H9 (cell line): ENCODE measurements at regions not wholly inside any gene's neighbourhood (a gene's known extent, or its start where the extent isn't known, plus 50 kb on each side); places are given as distances from the start of the nearest gene placed in this dataset.

Source experiments
- DNase-seq: peaks from one replicate; pipeline ENCODE4 v3.0.0-alpha.2; 2017
- H2AFZ ChIP-seq: one replicate; pipeline ENCODE4 v1.6.1; 2013; ENCODE audit warnings: mild to moderate bottlenecking, low read length, control low read depth, moderate library complexity
- H2AK5ac ChIP-seq: 2 replicates; pipeline ENCODE4 v1.6.1; 2013; ENCODE audit warnings: low read length, control low read depth, mixed read lengths; ENCODE audit not compliant: insufficient read length
- H2BK120ac ChIP-seq: one replicate; pipeline ENCODE4 v1.6.1; 2013; ENCODE audit warnings: low read depth, mild to moderate bottlenecking, low read length, control low read depth, inconsistent platforms; ENCODE audit not compliant: poor library complexity, severe bottlenecking
- H2BK12ac ChIP-seq: 2 replicates; pipeline ENCODE4 v1.6.1; 2013; ENCODE audit warnings: low read length, control low read depth, mixed read lengths, low read depth; ENCODE audit not compliant: insufficient read length
- H2BK15ac ChIP-seq: 2 replicates; pipeline ENCODE4 v1.6.1; 2013; ENCODE audit warnings: low read depth, low read length, control low read depth
- H2BK20ac ChIP-seq: one replicate; pipeline ENCODE4 v1.6.1; 2013; ENCODE audit warnings: low read depth, mild to moderate bottlenecking, low read length, control low read depth, inconsistent platforms; ENCODE audit not compliant: poor library complexity, severe bottlenecking
- H2BK5ac ChIP-seq: 2 replicates; pipeline ENCODE4 v1.6.1; 2013; ENCODE audit warnings: low read length, control low read depth, mixed read lengths; ENCODE audit not compliant: insufficient read length
- H3K14ac ChIP-seq: 2 replicates; pipeline ENCODE4 v1.6.1; 2013; ENCODE audit warnings: low read length, control low read depth; ENCODE audit not compliant: insufficient read depth
- H3K18ac ChIP-seq: 2 replicates; pipeline ENCODE4 v1.6.1; 2013; ENCODE audit warnings: low read depth, mild to moderate bottlenecking, mixed read lengths, low read length, control low read depth; ENCODE audit not compliant: insufficient read length
- H3K23ac ChIP-seq: 2 replicates; pipeline ENCODE4 v1.6.1; 2013; ENCODE audit warnings: low read length, control low read depth, mixed read lengths, low read depth; ENCODE audit not compliant: insufficient read length
- H3K23me2 ChIP-seq: 2 replicates; pipeline ENCODE4 v1.6.1; 2013; ENCODE audit warnings: low read depth, mild to moderate bottlenecking, mixed read lengths, low read length, control low read depth; ENCODE audit not compliant: insufficient read length, poor library complexity, severe bottlenecking
- H3K27ac ChIP-seq: 2 replicates; pipeline ENCODE4 v1.5.1; 2013; ENCODE audit warnings: low read length, control low read depth, mixed read lengths, low read depth; ENCODE audit not compliant: insufficient read length
- H3K27me3 ChIP-seq: 2 replicates; pipeline ENCODE4 v1.6.1; 2013; ENCODE audit warnings: low read length, control low read depth, inconsistent platforms; ENCODE audit not compliant: insufficient read depth
- H3K4ac ChIP-seq: 2 replicates; pipeline ENCODE4 v1.6.1; 2013; ENCODE audit warnings: low read depth, mild to moderate bottlenecking, control low read depth, inconsistent platforms, low read length, moderate library complexity
- H3K4me1 ChIP-seq: 2 replicates; pipeline ENCODE4 v1.6.1; 2013; ENCODE audit warnings: low read length, control low read depth, inconsistent platforms; ENCODE audit not compliant: insufficient read depth
- H3K4me2 ChIP-seq: 2 replicates; pipeline ENCODE4 v1.6.1; 2013; ENCODE audit warnings: low read length, control low read depth, mixed read lengths; ENCODE audit not compliant: insufficient read length, insufficient read depth
- H3K56ac ChIP-seq: 2 replicates; pipeline ENCODE4 v1.6.1; 2013; ENCODE audit warnings: low read depth, mild to moderate bottlenecking, mixed read lengths, low read length, control low read depth; ENCODE audit not compliant: insufficient read length
- H3K79me1 ChIP-seq: 2 replicates; pipeline ENCODE4 v1.6.1; 2013; ENCODE audit warnings: low read depth, mild to moderate bottlenecking, moderate library complexity, low read length, control low read depth, inconsistent platforms; ENCODE audit not compliant: insufficient read depth, poor library complexity, severe bottlenecking
- H3K79me2 ChIP-seq: 2 replicates; pipeline ENCODE4 v1.6.1; 2013; ENCODE audit warnings: low read length, control low read depth, inconsistent platforms; ENCODE audit not compliant: insufficient read depth
- H3K9ac ChIP-seq: 2 replicates; pipeline ENCODE4 v1.6.1; 2013; ENCODE audit warnings: low read length, control low read depth, mixed read lengths; ENCODE audit not compliant: insufficient read length; ENCODE audit errors: extremely low read depth
- H3K9me3 ChIP-seq: one replicate; pipeline ENCODE4 v1.6.1; 2013; ENCODE audit warnings: low read depth, low read length, inconsistent platforms; ENCODE audit not compliant: control insufficient read depth
- H3T11ph ChIP-seq: one replicate; pipeline ENCODE4 v1.6.1; 2013; ENCODE audit warnings: mild to moderate bottlenecking, low read length, control low read depth, inconsistent platforms
- H4K20me1 ChIP-seq: one replicate; pipeline ENCODE4 v1.6.1; 2013; ENCODE audit not compliant: control insufficient read depth, insufficient read length, insufficient read depth
- H4K5ac ChIP-seq: 2 replicates; pipeline ENCODE4 v1.6.1; 2013; ENCODE audit warnings: low read depth, mild to moderate bottlenecking, mixed read lengths, low read length, control low read depth; ENCODE audit not compliant: insufficient read length
- H4K8ac ChIP-seq: replicated peaks from 2 replicates; pipeline ENCODE4 v1.6.1; 2013; ENCODE audit warnings: low read length, control low read depth, mixed read lengths, low read depth; ENCODE audit not compliant: insufficient read length
- H4K91ac ChIP-seq: 2 replicates; pipeline ENCODE4 v1.6.1; 2013; ENCODE audit warnings: low read depth, mild to moderate bottlenecking, moderate library complexity, mixed read lengths, low read length, control low read depth; ENCODE audit not compliant: insufficient read length
- H3K27ac Mint-ChIP-seq, 3 experiments: 2 replicates in 2 of 3; 3 replicates in 1 of 3; pipeline ENCODE4 v1.8.0; 2020 to 2021; ENCODE audit warnings: mixed read lengths in 3 of 3, mild to moderate bottlenecking in 1 of 3, moderate library complexity in 1 of 3
- H3K27me3 Mint-ChIP-seq: 2 replicates; pipeline ENCODE4 v1.8.0; 2021; ENCODE audit warnings: low read depth, mild to moderate bottlenecking, moderate library complexity, mixed read lengths
- H3K36me3 Mint-ChIP-seq, 3 experiments: 2 replicates in 2 of 3; 3 replicates in 1 of 3; pipeline ENCODE4 v1.8.0; 2020 to 2021; ENCODE audit warnings: low read depth in 3 of 3, mixed read lengths in 3 of 3; ENCODE audit not compliant: insufficient read depth in 1 of 3
- H3K4me1 Mint-ChIP-seq, 2 experiments: 2 replicates each; pipeline ENCODE4 v1.8.0; 2020; ENCODE audit warnings: mixed read lengths in 2 of 2
- H3K4me3 Mint-ChIP-seq, 2 experiments: 2 replicates in 1 of 2; 3 replicates in 1 of 2; pipeline ENCODE4 v1.8.0; 2020 to 2021; ENCODE audit warnings: mild to moderate bottlenecking in 2 of 2, mixed read lengths in 2 of 2, moderate library complexity in 1 of 2
- H3K9me3 Mint-ChIP-seq, 2 experiments: 2 replicates in 1 of 2; 3 replicates in 1 of 2; pipeline ENCODE4 v1.8.0; 2020; ENCODE audit warnings: mild to moderate bottlenecking in 2 of 2, mixed read lengths in 2 of 2, moderate library complexity in 1 of 2
- CTCF ChIP-seq: fragments of 200-600 bp; sonication (generic); conservative IDR thresholded peaks from 3 replicates; pipeline ENCODE4 v1.8.0; 2021; ENCODE audit warnings: antibody characterized with exemption, mild to moderate bottlenecking
- WGBS: extraction: QIAGEN DNeasy Blood & Tissue Kit; methylation state at CpG from one replicate; pipeline ENCODE4 v1.1.7; 2013; ENCODE audit warnings: missing lambda C conversion rate, low lambda C conversion rate, mixed read lengths; ENCODE audit not compliant: insufficient read length; ENCODE audit errors: extremely low coverage; 5-methylcytosine and 5-hydroxymethylcytosine counted together

GRCh38 chr20:40410028-40410427, 279.0 kb downstream of the MAFB start:
- no peak overlapping the region for H4K8ac ChIP-seq
- no peak for TF ChIP-seq CTCF
- H4K91ac ChIP-seq: no peak overlapping the region
- no peaks in the 10 kb centered on the region; a peak in 1 of 5 replicates for H3K9me3 Mint-ChIP-seq
- H3K4me1 Mint-ChIP-seq: peaks cover 2 to 5% of the 10 kb centered on the region in 2 experiments; a peak in 2 of 4 replicates
- H4K5ac ChIP-seq: no peak overlapping the region
- H3K27ac ChIP-seq: no peak overlapping the region
- no peak overlapping the region for H3K56ac ChIP-seq
- H3K9me3 ChIP-seq: no peaks in the 10 kb centered on the region
- H3K14ac ChIP-seq: no peak overlapping the region
- no peaks in the 10 kb centered on the region for H3K23me2 ChIP-seq
- DNase-seq: no peak
- H3K4me2 ChIP-seq: no peak overlapping the region
- H4K20me1 ChIP-seq: no peaks in the 10 kb centered on the region
- H3K4me3 Mint-ChIP-seq: no peak overlapping the region
- no peak overlapping the region for H3K18ac ChIP-seq
- no peak overlapping the region for H3K4ac ChIP-seq
- no peaks in the 10 kb centered on the region for H3K36me3 Mint-ChIP-seq
- H2BK20ac ChIP-seq: no peak overlapping the region
- H3K4me1 ChIP-seq: no peaks in the 10 kb centered on the region
- H2AFZ ChIP-seq: no peak overlapping the region
- H2BK120ac ChIP-seq: no peak overlapping the region
- H2BK12ac ChIP-seq: no peak overlapping the region
- H3T11ph ChIP-seq: no peak overlapping the region
- WGBS: no CpG with 5 or more reads among the region's 3 CpGs
- no peaks in the 10 kb centered on the region for H3K79me1 ChIP-seq
- no peaks in the 10 kb centered on the region for H3K27me3 ChIP-seq
- H3K9ac ChIP-seq: no peak overlapping the region
- no peak overlapping the region for H3K23ac ChIP-seq
- H2BK5ac ChIP-seq: no peak overlapping the region
- no peak overlapping the region for H3K27ac Mint-ChIP-seq
- no peaks in the 10 kb centered on the region; the same call in 1 of the 2 replicates for H3K27me3 Mint-ChIP-seq
- H2AK5ac ChIP-seq: no peak overlapping the region
- H2BK15ac ChIP-seq: no peak overlapping the region
- H3K79me2 ChIP-seq: no peaks in the 10 kb centered on the region
